ENCODE measurements at regions not wholly inside any gene's neighbourhood (a gene's known extent, or its start where the extent isn't known, plus 50 kb on each side); places are given as distances from the start of the nearest gene placed in this dataset.

- WGBS, 2 experiments (ENCODE audit: extremely low coverage in 1 of 2, insufficient coverage in 1 of 2, insufficient read length in 1 of 2, insufficient replicate concordance in 2 of 2, low coverage in 1 of 2, low lambda C conversion rate in 2 of 2, missing lambda C conversion rate in 1 of 2) = 95% methylated on average over 7 of the region's 8 CpGs; no CpG with 5 or more reads in 1 of the 2 experiments
Observed at GRCh38 chr12:131372171-131372475, 338.8 kb upstream of the SFSWAP start.

More at GRCh38 chr12:131372171-131372475, 338.8 kb upstream of the SFSWAP start:
- no peak overlapping the region for H2AK5ac ChIP-seq (ENCODE audit: low read depth, low read length)
- no peak overlapping the region for H3K4me3 ChIP-seq (ENCODE audit: extremely low read depth in 1 of 4, insufficient read depth in 2 of 4, low read depth in 3 of 4, low read length in 4 of 4)
- H2BK15ac ChIP-seq (ENCODE audit: low read length) = no peak overlapping the region
- H3K14ac ChIP-seq (ENCODE audit: insufficient read length) = no peak overlapping the region
- peaks cover 0 to 2% of the 10 kb centered on the region in 2 experiments for H4K20me1 ChIP-seq (replicated peaks in 1 of 2; ENCODE audit: control insufficient read depth in 1 of 2, insufficient read depth in 2 of 2, low read length in 2 of 2)
- no peak overlapping the region for H3K9ac ChIP-seq (replicated peaks in 1 of 4; ENCODE audit: extremely low read depth in 1 of 4, low read depth in 3 of 4, low read length in 3 of 4)
- TF ChIP-seq E2F6 (IDR thresholded peaks at IDR 0.05) (no peak), FOSL1 (IDR thresholded peaks at IDR 0.05; ENCODE audit: insufficient read depth, low read depth, low read length) (no peak), NRF1 (IDR thresholded peaks at IDR 0.05; ENCODE audit: low read depth, low read length) (no peak), CHD1 (IDR thresholded peaks at IDR 0.05; ENCODE audit: low read depth, low read length) (no peak), CHD2 (IDR thresholded peaks at IDR 0.05; ENCODE audit: low read length) (no peak), ASH2L (IDR thresholded peaks at IDR 0.05; ENCODE audit: low read length) (no peak), JUN (IDR thresholded peaks at IDR 0.05; ENCODE audit: low read depth, low read length) (no peak), SAP30 (IDR thresholded peaks at IDR 0.05; ENCODE audit: insufficient read depth, insufficient replicate concordance, low read length) (no peak), GTF2F1 (IDR thresholded peaks at IDR 0.05; ENCODE audit: borderline replicate concordance, low read depth, low read length) (no peak), CTBP2 (IDR thresholded peaks at IDR 0.05; ENCODE audit: borderline replicate concordance, insufficient read depth, insufficient read length, low read length) (no peak), USF2 (IDR thresholded peaks at IDR 0.05; ENCODE audit: low read length) (no peak), KDM1A (IDR thresholded peaks at IDR 0.05; ENCODE audit: borderline replicate concordance, low read length) (no peak), EZH2 (IDR thresholded peaks at IDR 0.05; ENCODE audit: low read depth, low read length, severe bottlenecking) (no peak)
- no peaks in the 10 kb centered on the region for H3K36me3 ChIP-seq (ENCODE audit: control insufficient read depth in 2 of 4, insufficient read depth in 4 of 4, low read length in 3 of 4)
- peaks cover 5% of the 10 kb centered on the region; the same call in 1 of the 2 replicates for H3K23me2 ChIP-seq (ENCODE audit: low read depth, low read length)
- no peaks in the 10 kb centered on the region for H3K79me1 ChIP-seq (ENCODE audit: low read depth, low read length)
- no peaks in the 10 kb centered on the region for H3K27me3 ChIP-seq (replicated peaks in 1 of 4; ENCODE audit: control insufficient read depth in 3 of 4, extremely low read depth in 1 of 4, insufficient read depth in 3 of 4, low read length in 3 of 4)
- FAIRE-seq = no peak
- H2AFZ ChIP-seq (ENCODE audit: low read length) = no peak overlapping the region
- peaks cover 0 to 2% (median 0%) of the 10 kb centered on the region in 4 experiments; a peak in 1 of 7 replicates for H3K4me1 ChIP-seq (replicated peaks in 1 of 4; ENCODE audit: control insufficient read depth in 3 of 4, insufficient read depth in 4 of 4, low read length in 3 of 4)
- no peak overlapping the region for H3K27ac ChIP-seq (ENCODE audit: low read depth, low read length)
- H3K9me3 ChIP-seq (ENCODE audit: insufficient read depth in 2 of 2, low read depth in 1 of 2, low read length in 1 of 2) = no peaks in the 10 kb centered on the region
- H3K4ac ChIP-seq (replicated peaks; ENCODE audit: insufficient read length, low read depth, low read length) = no peak overlapping the region
- H2BK20ac ChIP-seq (ENCODE audit: low read length) = no peak overlapping the region
- no peak overlapping the region for H3K56ac ChIP-seq (replicated peaks; ENCODE audit: insufficient read length, low read depth, low read length)
- peak in 1 of 2 experiments; percentile 19 for DNase-seq (ENCODE audit: low read depth in 1 of 2, low spot score in 2 of 2)
- ChIA-PET POLR2A (ENCODE audit: partially characterized antibody) (no interaction called here), CTCF (ENCODE audit: partially characterized antibody) (no interaction called here)
- H3K23ac ChIP-seq (ENCODE audit: insufficient read length) = no peak overlapping the region
- H3K18ac ChIP-seq (ENCODE audit: extremely low read depth, low read length) = no peak overlapping the region
- no peak overlapping the region for H2BK12ac ChIP-seq (ENCODE audit: low read depth, low read length)
- no peak overlapping the region for H4K8ac ChIP-seq (ENCODE audit: extremely low read depth, insufficient read depth, low read length)
- H4K5ac ChIP-seq (ENCODE audit: insufficient read length, low read depth, low read length) = no peak overlapping the region
- no peak overlapping the region for H4K91ac ChIP-seq (replicated peaks; ENCODE audit: insufficient read length, low read length)
- no peaks in the 10 kb centered on the region for H3K79me2 ChIP-seq (ENCODE audit: control insufficient read depth in 1 of 2, insufficient read depth in 2 of 2, low read length in 2 of 2)
- no peak overlapping the region for H3K4me2 ChIP-seq (ENCODE audit: insufficient read depth in 1 of 2, low read depth in 2 of 2, low read length in 2 of 2)
- H2BK120ac ChIP-seq (replicated peaks; ENCODE audit: low read depth, low read length) = no peak overlapping the region
- no peak overlapping the region for H2BK5ac ChIP-seq (ENCODE audit: low read depth, low read length)

All from H1 (cell line).